Erythroblast (primary cell): ENCODE measurements at regions not wholly inside any gene's neighbourhood (a gene's known extent, or its start where the extent isn't known, plus 50 kb on each side); places are given as distances from the start of the nearest gene placed in this dataset.

ENCODE experiments used
- GATA1 ChIP-seq: IDR thresholded peaks from 2 replicates; pipeline ENCODE4 v1.6.1; 2011; ENCODE audit warnings: low read depth, mild to moderate bottlenecking, control low read depth, low read length, moderate library complexity
- POLR2A ChIP-seq: IDR thresholded peaks from 2 replicates; pipeline ENCODE4 v1.6.1; 2011; ENCODE audit warnings: mild to moderate bottlenecking, low read length

- no peak for TF ChIP-seq POLR2A
- TF ChIP-seq GATA1, result no peak
Measured at GRCh38 chr13:47146991-47147811, 250.3 kb upstream of the HTR2A start.
